GM21360 (cell line): ENCODE measurements at regions not wholly inside any gene's neighbourhood (a gene's known extent, or its start where the extent isn't known, plus 50 kb on each side); places are given as distances from the start of the nearest gene placed in this dataset.

Experiments used
- ATAC-seq: cut with Tn5 transposase; IDR thresholded peaks from one replicate; pipeline ENCODE4 v1.9.1; 2021; ENCODE audit warnings: mild to moderate bottlenecking, moderate library complexity; ENCODE audit not compliant: unreplicated experiment

- ATAC-seq: no peak
Measured at GRCh38 chr3:182606905-182607504, 186.3 kb upstream of the ATP11B start.

GRCh38 chr3:182608832-182609231 lies 184.5 kb upstream of the ATP11B start:
- no peak for ATAC-seq

- no peak for ATAC-seq
Measured at GRCh38 chr3:182609575-182610156, 183.6 kb upstream of the ATP11B start.

GRCh38 chr3:182612332-182612731 lies 181.0 kb upstream of the ATP11B start:
- no peak for ATAC-seq

GRCh38 chr3:182617500-182617899 lies 175.8 kb upstream of the ATP11B start:
- no peak for ATAC-seq

- ATAC-seq: no peak
Measured at GRCh38 chr3:182618085-182618732, 175.1 kb upstream of the ATP11B start.

- no peak for ATAC-seq
Measured at GRCh38 chr3:182618981-182619591, 174.2 kb upstream of the ATP11B start.

- ATAC-seq: no peak
Measured at GRCh38 chr3:182620723-182621434, 172.4 kb upstream of the ATP11B start.

- ATAC-seq: no peak
Measured at GRCh38 chr3:182621435-182622240, 171.7 kb upstream of the ATP11B start.

GRCh38 chr3:182622241-182622545 lies 171.1 kb upstream of the ATP11B start:
- ATAC-seq: no peak

- ATAC-seq: no peak
Measured at GRCh38 chr3:182626484-182627467, 166.5 kb upstream of the ATP11B start.

- no peak for ATAC-seq
Measured at GRCh38 chr3:182628531-182628930, 164.8 kb upstream of the ATP11B start.

- no peak for ATAC-seq
Measured at GRCh38 chr3:182629521-182629920, 163.8 kb upstream of the ATP11B start.

GRCh38 chr3:182631183-182632076 lies 161.9 kb upstream of the ATP11B start:
- no peak for ATAC-seq

GRCh38 chr3:182632077-182632393 lies 161.3 kb upstream of the ATP11B start:
- no peak for ATAC-seq

GRCh38 chr3:182633186-182633585 lies 160.1 kb upstream of the ATP11B start:
- ATAC-seq: no peak

- ATAC-seq: no peak
Measured at GRCh38 chr3:182636646-182637045, 156.7 kb upstream of the ATP11B start.

GRCh38 chr3:182637350-182638110 lies 155.8 kb upstream of the ATP11B start:
- ATAC-seq: no peak
